ENCODE measurements at regions not wholly inside any gene's neighbourhood (a gene's known extent, or its start where the extent isn't known, plus 50 kb on each side); places are given as distances from the start of the nearest gene placed in this dataset.

DNA sequence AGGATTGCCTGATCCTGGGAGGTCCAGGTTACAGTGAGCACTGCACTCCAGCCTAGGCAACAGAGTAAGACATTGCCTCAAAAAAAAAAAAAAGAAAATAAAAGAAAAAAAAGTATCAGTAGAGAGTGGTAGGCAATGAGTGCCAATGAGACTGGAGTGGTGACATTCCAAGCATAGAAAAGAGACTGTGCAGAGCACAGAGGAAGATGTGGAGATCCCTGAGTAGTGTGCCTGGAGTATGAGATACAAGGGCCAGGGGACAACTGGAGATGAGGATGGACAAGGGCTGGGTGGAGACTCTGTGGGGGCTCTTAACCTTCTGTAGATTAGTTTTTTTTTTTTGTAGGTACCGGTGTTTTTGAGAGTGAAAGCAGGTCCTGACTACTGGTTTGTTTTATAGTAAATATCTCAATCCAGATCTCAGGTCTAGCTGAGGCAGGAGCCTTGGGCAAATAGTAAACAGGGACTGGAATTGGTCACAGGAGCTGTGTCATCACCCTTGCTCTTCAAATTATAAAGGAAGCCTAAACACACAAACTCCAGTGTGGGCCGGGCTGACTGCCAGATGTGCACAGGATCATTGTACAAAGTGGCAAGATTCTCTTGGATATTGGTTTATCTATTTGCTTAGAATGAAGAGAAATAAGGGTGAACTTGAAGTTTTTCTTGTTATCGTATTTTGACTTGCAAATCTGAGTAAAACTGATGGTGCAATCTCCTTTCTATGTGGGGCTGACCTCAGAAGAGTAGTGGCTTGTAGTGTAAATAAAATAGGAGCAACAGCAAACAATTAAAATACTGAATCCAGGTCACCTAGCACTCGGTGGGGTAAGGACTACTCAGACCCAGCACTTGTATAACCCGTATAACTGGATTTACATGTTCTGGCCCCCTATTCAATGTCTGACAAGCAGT is 144.9 kb downstream of the SOX4 start:
- no peak for DNase-seq (ENCODE audit: low read depth, low spot score)
- in situ Hi-C loops (cut with HindIII; ENCODE audit: low pct_unique_long_range_greater_than_20kb, low sequenced_read_pairs) = no loop called here

DNA sequence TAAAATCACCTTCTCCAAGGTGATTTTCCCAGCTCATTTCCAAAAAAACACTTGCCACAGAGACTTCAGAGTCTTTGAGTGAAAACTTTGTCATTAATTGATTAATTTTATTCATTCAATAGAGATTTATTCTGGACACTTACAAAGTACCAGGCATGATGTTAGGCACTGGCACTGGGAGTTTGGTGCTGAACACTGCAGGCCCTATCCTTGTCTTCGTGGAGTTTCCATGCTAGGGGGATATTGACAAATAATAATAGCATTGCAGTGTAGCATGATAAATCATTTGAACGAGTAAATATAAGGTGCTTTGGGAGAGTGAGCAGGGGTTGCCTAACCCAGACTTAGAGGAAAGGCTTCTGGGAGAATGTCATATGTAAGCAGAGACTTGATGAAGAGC is 145.7 kb downstream of the SOX4 start:
- in situ Hi-C loops (cut with HindIII; ENCODE audit: low pct_unique_long_range_greater_than_20kb, low sequenced_read_pairs) = no loop called here
- DNase-seq (ENCODE audit: low read depth, low spot score) = no peak

DNA sequence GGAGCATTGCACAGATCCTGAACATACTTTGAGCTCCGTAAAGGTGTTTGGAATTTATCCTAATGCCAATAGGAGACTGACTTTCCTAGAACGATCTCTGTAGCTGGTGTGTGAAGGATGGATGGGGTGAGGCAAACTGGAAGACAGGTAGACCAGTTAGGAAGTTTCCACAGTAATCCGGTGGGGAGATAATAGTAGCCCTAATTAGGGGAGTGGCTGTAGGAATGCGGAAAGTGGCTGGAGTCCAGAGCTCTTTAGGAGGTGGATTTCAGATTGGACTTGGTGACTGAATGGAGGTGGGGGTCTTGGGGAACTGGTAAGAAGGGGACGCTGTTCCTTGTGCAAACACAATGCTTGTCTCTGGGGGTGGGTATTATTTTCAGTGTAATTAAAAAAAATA is 146.3 kb downstream of the SOX4 start:
- DNase-seq (ENCODE audit: low read depth, low spot score) = no peak
- in situ Hi-C loops (cut with HindIII; ENCODE audit: low pct_unique_long_range_greater_than_20kb, low sequenced_read_pairs) = no loop called here

DNA sequence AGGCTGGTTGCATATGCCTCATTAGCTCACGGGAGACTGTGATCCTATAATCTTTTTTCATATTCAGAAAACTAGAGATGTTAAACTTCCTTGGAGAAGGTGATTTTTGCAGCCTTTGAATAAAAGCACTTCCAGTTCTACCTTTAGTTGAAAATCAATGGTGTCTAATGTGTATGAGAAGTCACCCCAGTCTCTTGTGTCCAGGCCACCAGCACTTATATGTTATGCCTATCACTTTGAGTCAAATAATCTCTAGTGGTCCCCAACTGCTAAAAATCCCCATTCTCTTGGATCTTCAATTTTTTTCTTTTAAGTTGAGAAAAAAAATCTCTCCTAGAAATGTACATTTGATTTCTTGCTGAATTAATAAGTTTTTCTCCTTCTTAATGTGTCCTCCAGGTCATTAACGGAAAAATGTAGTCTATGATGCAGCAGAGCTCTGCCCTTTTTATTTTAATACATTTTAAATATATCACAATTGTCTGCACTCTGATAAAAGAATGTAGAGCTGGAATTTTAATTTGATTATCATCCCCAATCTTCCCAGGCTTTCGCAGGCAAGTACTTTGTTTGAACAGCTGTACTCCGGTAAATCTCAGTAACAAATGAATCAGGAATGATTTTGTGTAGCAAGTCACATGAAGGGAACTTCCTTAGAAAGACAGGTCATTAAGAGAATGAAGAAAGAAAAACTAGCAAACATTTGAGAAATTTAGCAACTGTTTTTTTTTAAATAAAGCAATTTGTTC is 147.0 kb downstream of the SOX4 start:
- DNase-seq (ENCODE audit: low read depth, low spot score) = no peak
- in situ Hi-C loops (cut with HindIII; ENCODE audit: low pct_unique_long_range_greater_than_20kb, low sequenced_read_pairs) = no loop called here

DNA sequence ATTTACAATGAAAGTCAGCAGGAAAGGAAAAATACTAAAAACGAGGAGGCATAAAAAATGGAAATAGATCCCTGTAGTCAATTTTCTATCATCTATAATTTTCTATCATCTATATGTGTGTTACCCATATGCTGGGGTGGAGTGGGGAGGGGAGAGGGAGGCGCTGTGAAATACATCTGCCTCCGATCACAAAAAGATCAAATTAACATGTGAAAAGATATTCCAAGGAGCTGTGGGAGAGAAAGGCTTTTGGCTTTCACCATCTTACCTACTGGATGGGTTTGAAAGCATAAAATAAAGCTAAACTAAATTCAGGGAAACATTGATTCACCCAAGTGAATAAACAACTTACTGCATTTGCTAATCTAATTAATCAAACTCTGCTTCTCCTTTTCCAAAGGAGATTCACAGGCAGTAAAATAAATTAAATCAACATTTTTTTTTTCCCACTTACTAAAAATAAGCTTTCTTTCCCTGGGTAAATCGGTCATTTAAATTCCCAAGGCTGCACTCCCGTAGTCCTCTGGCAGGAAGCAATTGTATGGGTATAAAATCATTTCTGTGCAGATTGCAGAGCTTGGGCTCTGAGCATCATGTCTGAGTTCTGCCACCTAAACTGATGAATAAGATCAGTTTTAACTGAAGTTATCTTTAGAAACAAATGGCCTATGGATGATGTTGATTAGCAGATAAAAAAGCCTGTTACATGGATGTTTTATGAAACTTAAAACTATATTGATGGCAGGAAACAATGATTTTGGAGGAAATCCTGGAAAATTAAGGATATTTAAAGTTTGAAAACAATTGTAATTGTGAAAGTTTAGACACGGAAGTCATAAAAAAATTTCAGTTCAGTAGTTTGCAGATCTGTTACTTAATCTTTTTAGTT is 147.9 kb downstream of the SOX4 start:
- no peak for DNase-seq (ENCODE audit: low read depth, low spot score)
- in situ Hi-C loops (cut with HindIII; ENCODE audit: low pct_unique_long_range_greater_than_20kb, low sequenced_read_pairs) = no loop called here

GRCh38 chr6:21742238-21742660 is 148.7 kb downstream of the SOX4 start:
- in situ Hi-C loops (cut with HindIII; ENCODE audit: low pct_unique_long_range_greater_than_20kb, low sequenced_read_pairs) = no loop called here
- no peak for DNase-seq (ENCODE audit: low read depth, low spot score)

DNA sequence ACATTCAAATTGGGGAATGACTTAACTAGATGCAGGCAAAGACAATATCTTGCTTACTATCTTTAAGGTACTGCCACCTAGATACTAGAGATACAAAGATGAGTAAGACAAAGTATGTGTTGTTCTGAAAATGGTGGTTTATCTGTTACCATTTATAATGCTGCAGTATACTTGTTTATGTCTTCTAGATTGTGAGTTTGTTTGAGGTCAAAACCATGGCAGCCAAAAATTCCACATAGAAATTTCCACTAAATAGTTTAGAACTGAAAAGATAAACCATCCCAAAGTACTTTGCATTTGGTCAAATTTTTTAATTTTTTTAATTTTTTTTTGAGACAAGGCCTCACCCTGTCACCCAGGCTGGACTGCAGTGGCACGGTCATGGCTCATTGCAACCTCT is 150.8 kb downstream of the SOX4 start:
- no peak for DNase-seq (ENCODE audit: low read depth, low spot score)
- in situ Hi-C loops (cut with HindIII; ENCODE audit: low pct_unique_long_range_greater_than_20kb, low sequenced_read_pairs) = no loop called here

- in situ Hi-C loops (cut with HindIII; ENCODE audit: low pct_unique_long_range_greater_than_20kb, low sequenced_read_pairs) = no loop called here
- DNase-seq (ENCODE audit: low read depth, low spot score) = no peak
Measured at GRCh38 chr6:21745543-21746337, 152.2 kb downstream of the SOX4 start.

- peak; percentile 83 for DNase-seq (ENCODE audit: low read depth, low spot score)
- in situ Hi-C loops (cut with HindIII; ENCODE audit: low pct_unique_long_range_greater_than_20kb, low sequenced_read_pairs) = no loop called here
Measured at GRCh38 chr6:21747441-21747840, 153.9 kb downstream of the SOX4 start.

DNA sequence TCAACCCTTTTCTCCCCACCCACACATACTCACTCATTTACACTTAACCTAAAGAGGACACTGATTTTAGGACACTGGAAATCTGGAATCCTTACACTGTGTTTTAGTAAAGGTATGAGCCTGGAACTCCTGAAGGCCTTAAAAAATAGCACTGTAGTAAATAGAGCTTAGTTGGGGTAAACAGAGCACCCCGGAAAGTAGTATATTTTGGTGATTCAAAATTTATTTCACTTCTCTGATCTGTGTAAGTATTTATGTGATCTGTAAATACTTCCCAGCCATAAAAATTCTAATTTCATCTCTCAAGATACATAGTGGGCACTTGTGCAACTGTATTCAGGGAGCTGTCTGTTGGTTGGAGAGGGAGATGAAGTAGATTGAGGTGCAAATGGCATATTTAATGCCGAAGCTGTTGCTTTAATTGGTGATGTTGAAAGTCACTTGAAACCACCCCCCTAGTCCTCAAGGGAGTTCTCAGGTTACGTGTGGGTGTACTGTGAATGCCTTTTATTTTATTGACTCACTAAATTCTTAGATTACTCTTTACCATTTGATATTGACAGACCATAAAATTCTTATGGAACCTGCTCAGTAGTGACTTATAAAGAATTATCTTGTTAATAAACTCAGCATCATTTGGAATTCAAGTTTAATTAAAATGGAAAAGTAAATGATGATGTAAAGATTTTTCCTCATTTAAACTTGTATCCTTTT is 154.9 kb downstream of the SOX4 start:
- DNase-seq (ENCODE audit: low read depth, low spot score) = peak; percentile 67
- in situ Hi-C loops (cut with HindIII; ENCODE audit: low pct_unique_long_range_greater_than_20kb, low sequenced_read_pairs) = no loop called here

DNA sequence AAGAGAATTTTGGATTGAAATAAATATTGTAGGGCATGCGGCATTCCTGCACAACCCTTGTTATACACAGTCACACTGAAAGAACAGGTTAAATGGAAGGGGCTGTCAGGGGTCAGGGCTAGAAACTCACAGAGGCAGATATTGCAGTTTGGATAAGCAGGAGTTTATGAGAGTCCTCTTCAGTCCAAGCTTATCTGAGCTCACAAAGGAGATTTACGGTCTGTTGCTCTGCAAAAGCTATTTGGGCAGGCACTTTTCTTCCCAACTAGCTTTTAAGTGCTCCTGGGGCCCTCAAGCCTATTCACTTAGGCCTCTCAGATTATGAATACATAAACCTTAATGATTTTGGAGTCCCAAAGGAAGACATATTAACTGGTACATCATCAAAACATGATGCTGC is 156.2 kb downstream of the SOX4 start:
- in situ Hi-C loops (cut with HindIII; ENCODE audit: low pct_unique_long_range_greater_than_20kb, low sequenced_read_pairs) = no loop called here

GRCh38 chr6:21750575-21750974 is 157.0 kb downstream of the SOX4 start:
- DNase-seq (ENCODE audit: low read depth, low spot score) = no peak
- in situ Hi-C loops (cut with HindIII; ENCODE audit: low pct_unique_long_range_greater_than_20kb, low sequenced_read_pairs) = no loop called here

More for the DNA sequence above, 156.2 kb downstream of the SOX4 start:
- DNase-seq (ENCODE audit: low read depth, low spot score) = no peak

DNA sequence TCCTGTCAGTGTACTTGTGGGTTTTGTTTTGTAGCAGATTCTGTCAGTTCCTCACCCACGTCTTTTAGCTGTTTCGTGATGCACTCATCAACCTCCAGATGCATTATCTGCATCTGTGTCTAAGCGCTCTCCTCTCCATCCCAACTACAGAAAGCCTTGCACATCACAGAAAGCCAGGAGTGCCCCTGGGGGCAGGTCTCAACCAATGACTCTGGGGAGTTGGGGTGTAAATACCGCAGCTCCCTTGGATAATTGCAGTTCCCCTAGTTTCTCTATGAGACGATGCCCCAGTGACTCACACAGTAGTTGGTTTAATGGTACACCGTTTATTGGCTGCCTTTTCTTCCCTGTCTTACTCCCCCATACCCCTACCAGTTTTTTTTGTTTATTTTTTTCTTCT is 158.1 kb downstream of the SOX4 start:
- no peak for DNase-seq (ENCODE audit: low read depth, low spot score)
- in situ Hi-C loops (cut with HindIII; ENCODE audit: low pct_unique_long_range_greater_than_20kb, low sequenced_read_pairs) = no loop called here

DNA sequence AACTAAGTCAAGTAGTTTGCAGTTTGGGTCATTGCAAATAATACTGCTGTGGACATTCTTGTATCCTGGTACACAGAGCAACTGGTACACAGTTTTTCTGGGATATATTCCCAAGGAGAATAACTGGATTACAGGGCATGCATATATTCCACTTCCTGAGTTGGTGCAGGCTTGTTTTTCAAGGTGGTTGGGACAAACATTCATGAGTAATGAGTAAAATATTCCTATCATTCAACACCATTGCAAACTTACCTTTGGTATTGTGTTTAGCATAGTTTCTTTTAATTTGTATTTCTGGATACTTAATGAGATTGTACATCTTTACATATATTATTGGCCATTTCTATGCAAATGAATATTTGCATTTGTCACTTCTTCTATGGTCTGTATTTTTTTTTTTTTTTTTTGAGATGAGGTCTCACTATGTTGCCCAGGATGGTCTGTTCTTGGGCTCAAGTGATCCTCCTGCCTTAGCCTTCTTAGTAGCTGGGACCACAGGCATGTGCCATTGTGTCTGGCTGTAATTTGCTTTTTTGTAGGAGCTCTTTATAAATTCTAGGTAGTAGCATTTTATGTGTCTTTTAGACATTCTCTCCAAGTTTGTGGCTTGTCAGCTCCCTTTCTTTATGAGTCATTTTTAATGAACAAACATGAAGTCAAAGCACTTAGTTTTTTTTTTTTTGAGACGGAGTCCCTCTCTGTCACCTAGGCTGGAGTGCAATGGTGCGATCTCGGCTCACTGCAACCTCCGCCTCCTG is 158.7 kb downstream of the SOX4 start:
- in situ Hi-C loops (cut with HindIII; ENCODE audit: low pct_unique_long_range_greater_than_20kb, low sequenced_read_pairs) = no loop called here
- no peak for DNase-seq (ENCODE audit: low read depth, low spot score)

- in situ Hi-C loops (cut with HindIII; ENCODE audit: low pct_unique_long_range_greater_than_20kb, low sequenced_read_pairs) = no loop called here
- DNase-seq (ENCODE audit: low read depth, low spot score) = peak; percentile 82
Measured at GRCh38 chr6:21753241-21754108, 159.9 kb downstream of the SOX4 start.

All from SK-MEL-5 (cell line).